ENCODE measurements at regions not wholly inside any gene's neighbourhood (a gene's known extent, or its start where the extent isn't known, plus 50 kb on each side); places are given as distances from the start of the nearest gene placed in this dataset.
A peak's percentile ranks its signal among the peaks of the same experiment; 100 is the strongest.
"Not testable (repeated sequence)": the region's sequence is repeated elsewhere in the genome, so short reads cannot be mapped to it uniquely, and the experiment has no call there.

GRCh38 chr22:22717664-22718063, 73.2 kb downstream of the GGTLC2 start:
- DNase-seq (ENCODE audit: low spot score): no peak

GRCh38 chr22:22720201-22720723, 75.8 kb downstream of the GGTLC2 start:
- DNase-seq (ENCODE audit: low spot score): peak; percentile 5

GRCh38 chr22:22720724-22721261, 76.4 kb downstream of the GGTLC2 start:
- no peak for DNase-seq (ENCODE audit: low spot score)

- DNase-seq (ENCODE audit: low spot score): no peak
Measured at GRCh38 chr22:22721681-22722354, 77.4 kb downstream of the GGTLC2 start.

GRCh38 chr22:22728382-22728781, 84.0 kb downstream of the GGTLC2 start:
- DNase-seq (ENCODE audit: low spot score): no peak

GRCh38 chr22:22730655-22731373, 86.4 kb downstream of the GGTLC2 start:
- no peak for DNase-seq (ENCODE audit: low spot score)

- DNase-seq (ENCODE audit: low spot score): no peak
Measured at GRCh38 chr22:22731374-22731676, 86.9 kb downstream of the GGTLC2 start.

GRCh38 chr22:22733006-22733405, 88.6 kb downstream of the GGTLC2 start:
- not testable (repeated sequence) for DNase-seq (ENCODE audit: low spot score)

- DNase-seq (ENCODE audit: low spot score): no peak
Measured at GRCh38 chr22:22733881-22734373, 89.5 kb downstream of the GGTLC2 start.

- not testable (repeated sequence) for DNase-seq (ENCODE audit: low spot score)
Measured at GRCh38 chr22:22734395-22735272, 90.2 kb downstream of the GGTLC2 start.

GRCh38 chr22:22735276-22735675, 90.9 kb downstream of the GGTLC2 start:
- not testable (repeated sequence) for DNase-seq (ENCODE audit: low spot score)

- no peak for DNase-seq (ENCODE audit: low spot score)
Measured at GRCh38 chr22:22735695-22736611, 91.5 kb downstream of the GGTLC2 start.

GRCh38 chr22:22737590-22737989, 93.2 kb downstream of the GGTLC2 start:
- no peak for DNase-seq (ENCODE audit: low spot score)

- no peak for DNase-seq (ENCODE audit: low spot score)
Measured at GRCh38 chr22:22738959-22739585, 94.7 kb downstream of the GGTLC2 start.

- no peak for DNase-seq (ENCODE audit: low spot score)
Measured at GRCh38 chr22:22740560-22741276, 96.3 kb downstream of the GGTLC2 start.

GRCh38 chr22:22741843-22742242, 97.4 kb downstream of the GGTLC2 start:
- DNase-seq (ENCODE audit: low spot score): no peak

GRCh38 chr22:22742641-22743040, 98.2 kb downstream of the GGTLC2 start:
- no peak for DNase-seq (ENCODE audit: low spot score)

- DNase-seq (ENCODE audit: low spot score): no peak
Measured at GRCh38 chr22:22743128-22743760, 98.8 kb downstream of the GGTLC2 start.

All from hematopoietic multipotent progenitor cell treated with erythropoietin and hydrocortisone succinate and interleukin-3 and kit ligand, for 17 days (in vitro differentiated cells).